Activated B cell treated with CpG ODN at 0.5 μM for 24 hours (primary cell): ENCODE measurements at regions not wholly inside any gene's neighbourhood (a gene's known extent, or its start where the extent isn't known, plus 50 kb on each side); places are given as distances from the start of the nearest gene placed in this dataset.

Source experiments
- ATAC-seq: fragments of 200-7000 bp; cut with Tn5 transposase; one replicate; pipeline ENCODE4 v1.10.0; 2021; ENCODE audit warnings: low read depth, mild to moderate bottlenecking, moderate library complexity
- CTCF ChIA-PET: fragments of 350-600 bp; sonication (Branson Sonifier 250); formaldehyde crosslinking; loops from one replicate; lab custom pipeline; 2021; ENCODE audit warnings: antibody characterized with exemption; lab: Charles Lee
- POLR2A ChIA-PET: fragments of 350-600 bp; sonication (Branson Sonifier 250); formaldehyde crosslinking; loops from one replicate; lab custom pipeline; 2021; ENCODE audit warnings: antibody characterized with exemption; lab: Charles Lee
- DNase-seq: peaks from one replicate; pipeline ENCODE4 v3.0.0; 2022
- H3K27ac Mint-ChIP-seq: one replicate; pipeline ENCODE4 v1.8.0; 2020; ENCODE audit warnings: mixed read lengths
- H3K27me3 Mint-ChIP-seq: one replicate; pipeline ENCODE4 v1.8.0; 2021; ENCODE audit warnings: mixed read lengths
- H3K36me3 Mint-ChIP-seq: one replicate; pipeline ENCODE4 v1.8.0; 2021; ENCODE audit warnings: low read depth, mixed read lengths
- H3K4me1 Mint-ChIP-seq: one replicate; pipeline ENCODE4 v1.8.0; 2021; ENCODE audit warnings: mixed read lengths
- H3K4me3 Mint-ChIP-seq: one replicate; pipeline ENCODE4 v1.8.0; 2020; ENCODE audit warnings: mild to moderate bottlenecking, mixed read lengths
- H3K9me3 Mint-ChIP-seq: one replicate; pipeline ENCODE4 v1.8.0; 2020; ENCODE audit warnings: mixed read lengths
- CTCF ChIP-seq: fragments of 200-600 bp; IDR thresholded peaks from one replicate; pipeline ENCODE4 v1.8.0; 2022; ENCODE audit warnings: antibody characterized with exemption, mild to moderate bottlenecking
- intact Hi-C: fragments of 100-400 bp; cut with micrococcal nuclease; formaldehyde crosslinking; loops from one replicate; pipeline ENCODE4 v1.15.1; 2024

DNA sequence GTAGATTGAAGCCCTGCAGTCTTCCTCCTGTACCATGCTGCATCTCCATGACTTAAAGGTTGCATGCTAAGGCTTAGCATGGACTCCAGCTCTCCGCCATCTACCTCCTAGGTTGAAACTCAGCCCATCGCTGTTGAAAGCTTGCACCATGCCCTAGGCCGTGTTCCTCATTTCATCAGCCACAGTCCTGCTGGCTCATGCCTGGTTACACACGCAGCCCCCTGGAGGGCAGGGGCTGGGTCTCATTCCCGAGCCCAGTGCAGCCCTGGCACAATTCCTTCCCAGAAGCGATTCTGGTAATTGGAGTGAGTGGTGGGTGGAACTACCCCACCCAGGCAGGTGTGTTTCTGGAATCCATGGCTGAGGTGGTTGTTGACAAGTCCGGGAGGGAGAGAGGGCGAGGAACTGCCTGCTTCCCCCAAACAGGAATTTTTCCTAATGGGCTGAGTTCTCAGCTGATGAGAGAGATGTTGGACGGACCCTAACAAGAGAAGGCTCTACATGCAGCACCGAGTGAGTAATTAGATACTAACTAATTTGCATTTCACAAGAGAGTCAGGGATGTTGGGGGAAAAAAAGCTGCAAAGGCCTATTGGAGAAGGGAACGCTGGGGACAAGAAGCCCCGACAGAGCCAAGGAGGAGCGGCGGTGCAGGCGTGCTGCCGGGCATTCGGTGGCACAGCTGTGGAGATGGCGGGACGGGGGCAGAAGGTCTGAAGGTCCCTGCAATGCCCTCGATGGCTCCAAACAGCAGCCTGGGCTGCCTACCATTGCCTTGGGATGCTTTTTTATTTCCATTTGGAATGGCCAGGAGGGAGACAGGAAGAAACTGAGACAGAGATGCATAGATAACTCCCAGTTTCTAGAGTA is 92.3 kb upstream of the TLE3 start:
- ATAC-seq (no peak), DNase-seq (no peak)
- peaks cover 4% of the 10 kb centered on the region for H3K9me3 Mint-ChIP-seq
- H3K4me1 Mint-ChIP-seq = no peaks in the 10 kb centered on the region
- intact Hi-C loops = loop anchor here (10.0 kb wide), 1 partner anchor 615 kb away; no protein-coding TSS in a partner anchor
- no peak overlapping the region for H3K4me3 Mint-ChIP-seq
- ChIA-PET CTCF (no interaction called here), POLR2A (no interaction called here)
- no peaks in the 10 kb centered on the region for H3K36me3 Mint-ChIP-seq
- peaks cover 4% of the 10 kb centered on the region for H3K27me3 Mint-ChIP-seq
- no peak for TF ChIP-seq CTCF
- no peak overlapping the region for H3K27ac Mint-ChIP-seq

DNA sequence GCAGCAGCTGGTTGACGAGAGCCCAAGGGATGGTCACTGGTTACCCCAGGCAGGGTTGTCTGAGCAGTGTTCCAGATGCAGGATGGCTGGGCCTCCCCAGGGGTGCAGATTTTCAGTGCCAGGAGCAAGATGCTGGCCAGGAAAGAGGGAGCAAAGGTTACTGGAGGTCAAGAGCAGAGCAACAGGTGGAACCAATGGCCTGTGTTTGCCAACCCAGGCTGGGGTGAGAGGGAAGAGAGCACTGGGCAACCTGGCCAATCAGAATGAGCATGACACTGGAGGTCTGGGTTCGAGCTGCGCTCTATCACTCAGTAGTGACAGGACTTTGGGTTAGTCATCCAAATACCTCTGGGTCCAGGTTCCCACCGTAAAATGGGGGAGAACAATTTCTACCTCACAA is 90.6 kb upstream of the TLE3 start:
- peaks cover 3% of the 10 kb centered on the region for H3K27me3 Mint-ChIP-seq
- POLR2A ChIA-PET = no interaction called here
- intact Hi-C loops = no loop called here
- DNase-seq (no peak), ATAC-seq (no peak)
- no peaks in the 10 kb centered on the region for H3K36me3 Mint-ChIP-seq
- no peak overlapping the region for H3K4me3 Mint-ChIP-seq
- H3K27ac Mint-ChIP-seq = no peak overlapping the region
- peaks cover 4% of the 10 kb centered on the region for H3K9me3 Mint-ChIP-seq
- CTCF ChIA-PET = no interaction called here
- no peaks in the 10 kb centered on the region for H3K4me1 Mint-ChIP-seq
- TF ChIP-seq CTCF = no peak

DNA sequence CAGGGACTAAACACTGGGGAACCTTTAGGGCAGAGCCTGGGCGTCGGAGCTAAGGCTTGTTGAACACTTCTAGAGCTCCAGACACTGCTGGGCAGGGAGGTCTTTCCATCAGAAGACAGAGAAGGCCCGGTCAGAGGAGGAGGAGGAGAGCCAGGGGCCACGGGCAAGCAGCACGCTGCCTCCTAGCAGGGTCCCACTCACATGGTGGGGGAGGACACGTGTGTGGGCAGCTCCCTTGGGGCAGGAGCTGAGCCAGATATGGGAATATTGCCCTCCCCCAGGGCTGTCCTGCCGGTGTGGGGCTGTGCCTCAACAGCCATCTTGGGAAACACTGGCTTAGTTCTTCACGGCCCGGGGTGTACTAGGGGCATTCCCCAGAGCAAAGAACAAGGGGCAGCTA is 89.6 kb upstream of the TLE3 start:
- CTCF ChIA-PET = no interaction called here
- POLR2A ChIA-PET = interaction anchor here (0.9 kb wide), 1 partner anchor 71 kb away, joined by 3 read pairs; no protein-coding TSS in a partner anchor
- Mint-ChIP-seq H3K9me3 (peaks cover 4% of the 10 kb centered on the region), H3K36me3 (no peaks in the 10 kb centered on the region), H3K27ac (no peak overlapping the region), H3K4me1 (no peaks in the 10 kb centered on the region), H3K27me3 (no peaks in the 10 kb centered on the region), H3K4me3 (no peak overlapping the region)
- DNase-seq (no peak), ATAC-seq (no peak)
- intact Hi-C loops = no loop called here
- TF ChIP-seq CTCF = no peak

DNA sequence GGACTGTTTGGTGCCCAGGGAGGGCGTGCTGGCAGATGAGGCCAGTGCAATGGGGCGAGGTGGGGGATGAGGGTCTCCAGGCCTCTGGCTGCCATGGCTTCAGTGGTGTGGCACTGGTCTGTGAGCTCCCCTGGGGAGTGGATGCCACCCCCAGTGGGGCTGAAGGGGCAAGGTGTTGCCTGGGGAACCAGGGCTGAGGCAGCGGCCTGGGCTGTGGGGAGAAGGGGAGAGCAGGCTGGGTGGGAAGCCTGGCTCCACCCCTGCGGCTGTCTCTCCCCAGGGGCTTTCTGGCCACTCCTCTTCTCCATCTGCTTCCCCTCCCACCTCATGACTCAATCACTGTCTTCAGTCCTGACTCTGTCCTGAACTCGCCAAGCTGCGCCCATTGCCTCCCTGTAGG is 88.4 kb upstream of the TLE3 start:
- CTCF ChIA-PET = no interaction called here
- Mint-ChIP-seq H3K4me3 (no peak overlapping the region), H3K9me3 (no peaks in the 10 kb centered on the region), H3K4me1 (no peaks in the 10 kb centered on the region), H3K36me3 (no peaks in the 10 kb centered on the region), H3K27ac (no peak overlapping the region), H3K27me3 (peaks cover 3% of the 10 kb centered on the region)
- POLR2A ChIA-PET = no interaction called here
- no peak for DNase-seq
- TF ChIP-seq CTCF = no peak
- intact Hi-C loops = no loop called here
- ATAC-seq = peak; percentile 80

- Mint-ChIP-seq H3K4me1 (no peaks in the 10 kb centered on the region), H3K27me3 (peaks cover 5% of the 10 kb centered on the region), H3K36me3 (no peaks in the 10 kb centered on the region), H3K4me3 (no peak overlapping the region), H3K27ac (no peak overlapping the region), H3K9me3 (no peaks in the 10 kb centered on the region)
- no peak for DNase-seq
- ChIA-PET CTCF (no interaction called here), POLR2A (no interaction called here)
- TF ChIP-seq CTCF = no peak
- no peak for ATAC-seq
- intact Hi-C loops = no loop called here
These were observed 87.6 kb upstream of the TLE3 start for GRCh38 chr15:70185251-70185711.
